GM21381 (cell line): ENCODE measurements at regions not wholly inside any gene's neighbourhood (a gene's known extent, or its start where the extent isn't known, plus 50 kb on each side); places are given as distances from the start of the nearest gene placed in this dataset.

Experiments used
- ATAC-seq: cut with Tn5 transposase; IDR thresholded peaks from one replicate; pipeline ENCODE4 v1.9.1; 2021; ENCODE audit warnings: mild to moderate bottlenecking, moderate library complexity; ENCODE audit not compliant: unreplicated experiment

DNA sequence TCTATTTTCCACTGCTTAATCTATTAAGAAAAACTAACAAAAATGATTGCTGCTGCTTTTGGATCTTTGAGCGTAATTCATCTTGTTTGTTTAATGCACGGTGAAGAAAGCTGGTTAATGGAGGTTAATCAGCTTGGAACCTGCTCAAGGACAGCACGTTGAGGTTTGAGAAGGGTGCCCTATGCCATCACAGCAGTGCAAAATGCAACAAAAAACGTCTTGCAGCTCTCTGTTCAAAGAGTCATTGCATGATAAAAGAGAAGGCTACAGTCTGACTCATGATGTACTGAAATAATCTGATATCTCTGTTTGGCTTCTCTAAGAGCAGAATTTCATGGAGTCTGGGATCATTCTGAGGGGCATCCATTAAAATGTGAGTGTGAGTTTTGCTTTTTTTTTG lies 80.6 kb upstream of the PREP start:
- ATAC-seq, result no peak

DNA sequence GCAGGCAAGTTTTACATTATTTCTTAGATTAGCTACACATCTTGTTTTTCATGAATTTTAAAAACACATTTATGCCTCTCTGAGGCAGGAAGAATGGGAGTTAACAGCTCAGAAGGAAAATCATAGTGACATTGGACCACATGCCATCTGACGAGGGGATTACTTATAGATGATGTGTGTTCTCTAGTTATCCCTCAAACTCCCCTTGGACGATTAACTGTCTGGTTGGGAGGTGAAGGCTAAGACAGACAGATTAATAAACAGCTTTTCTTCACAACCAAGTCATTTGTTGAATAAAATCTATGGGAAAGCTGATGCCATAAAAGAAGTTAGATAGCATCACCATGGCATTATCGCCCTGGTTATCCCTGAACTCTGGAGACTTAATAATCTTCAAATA lies 80.0 kb upstream of the PREP start:
- no peak for ATAC-seq

GRCh38 chr6:105482227-105482844 lies 79.5 kb upstream of the PREP start:
- no peak for ATAC-seq

GRCh38 chr6:105476978-105477377 lies 74.1 kb upstream of the PREP start:
- ATAC-seq, result no peak

GRCh38 chr6:105474234-105474633 lies 71.4 kb upstream of the PREP start:
- no peak for ATAC-seq

DNA sequence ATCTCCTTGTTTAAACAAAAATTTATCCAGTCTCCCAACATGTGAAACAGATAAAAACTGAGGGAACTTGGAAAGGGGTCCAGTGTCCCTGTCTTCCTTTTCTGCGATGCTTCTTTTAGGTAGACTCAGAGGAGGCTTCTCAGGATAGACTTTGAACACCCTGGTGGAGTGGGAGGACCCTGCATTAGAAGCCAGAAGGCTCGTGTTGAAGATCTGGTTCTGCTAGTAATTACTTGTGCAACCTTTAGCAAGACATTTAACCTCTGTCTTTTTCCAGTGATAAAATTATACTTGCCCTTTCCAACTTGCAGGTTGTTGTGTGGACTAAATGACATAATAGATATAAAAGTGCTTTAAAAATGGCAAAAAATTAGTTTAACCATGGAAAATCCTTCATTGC lies 67.1 kb upstream of the PREP start:
- ATAC-seq, result no peak

- ATAC-seq, result no peak
Observed at GRCh38 chr6:105468850-105469249, 66.0 kb upstream of the PREP start.

- no peak for ATAC-seq
Observed at GRCh38 chr6:105460860-105461259, 58.0 kb upstream of the PREP start.

DNA sequence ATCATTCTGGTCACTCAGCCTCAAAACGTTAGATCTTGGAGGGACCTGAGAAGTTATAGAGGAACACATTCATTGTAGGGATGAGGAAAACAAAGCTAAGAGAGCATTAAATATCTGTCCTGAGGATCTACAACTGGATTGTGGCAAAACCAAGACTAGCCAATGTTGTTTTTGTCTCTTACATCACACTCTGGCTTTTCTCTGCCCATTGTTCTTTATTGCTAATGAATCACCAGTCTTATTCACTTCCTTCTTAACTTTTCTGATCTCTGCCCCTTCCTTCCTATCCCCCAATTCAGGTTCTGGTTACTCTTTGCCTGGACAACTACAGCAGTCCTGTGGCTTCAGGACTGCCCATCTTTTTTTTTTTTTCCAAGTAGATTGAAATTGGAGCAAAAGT lies 57.0 kb upstream of the PREP start:
- no peak for ATAC-seq

DNA sequence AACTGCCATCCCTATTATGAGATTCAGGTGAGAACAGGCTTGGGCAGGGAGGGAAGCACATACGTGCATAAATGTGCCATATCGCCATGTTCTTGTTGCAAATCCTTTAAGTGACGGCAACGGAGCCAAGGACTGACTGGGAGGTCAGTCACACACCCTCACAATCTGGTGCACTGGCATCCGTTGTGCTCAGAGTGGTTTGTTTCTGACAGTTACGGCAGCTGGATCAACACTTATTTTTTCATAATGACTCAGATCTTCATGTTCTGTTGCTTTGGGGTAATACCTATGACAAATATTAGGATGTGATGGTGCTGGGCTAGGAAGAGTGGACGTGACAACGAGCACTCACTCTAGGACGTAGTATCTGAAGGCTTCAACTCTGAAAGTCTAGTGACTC lies 56.2 kb upstream of the PREP start:
- peak; percentile 86 for ATAC-seq

- ATAC-seq, result no peak
Observed at GRCh38 chr6:105458551-105458950, 55.7 kb upstream of the PREP start.

- no peak for ATAC-seq
Observed at GRCh38 chr6:105458084-105458483, 55.2 kb upstream of the PREP start.

DNA sequence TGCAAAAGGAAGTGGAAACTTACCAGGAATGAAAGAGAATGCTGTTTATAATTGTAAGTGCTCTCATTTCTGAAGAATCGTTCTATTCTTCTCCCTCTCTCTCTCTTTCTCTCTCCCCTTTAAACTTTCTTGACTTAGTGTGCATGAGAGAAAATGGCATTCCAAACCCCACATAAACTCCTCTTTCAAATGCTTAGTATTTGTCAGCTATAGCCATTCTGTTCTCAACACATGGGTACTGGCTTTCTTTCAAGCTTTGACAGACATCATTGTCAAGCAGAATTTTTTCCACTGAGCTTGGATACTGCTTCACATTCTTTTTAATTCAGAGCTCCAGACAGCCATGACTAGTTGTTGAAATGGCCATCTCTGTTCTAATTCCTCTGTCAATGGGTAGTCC lies 51.1 kb upstream of the PREP start:
- ATAC-seq, result no peak

- ATAC-seq, result peak; percentile 63
Observed at GRCh38 chr6:105452924-105453756, 50.3 kb upstream of the PREP start.
